ENCODE measurements at regions not wholly inside any gene's neighbourhood (a gene's known extent, or its start where the extent isn't known, plus 50 kb on each side); places are given as distances from the start of the nearest gene placed in this dataset.

GRCh38 chr2:239752951-239753350 is 272.2 kb downstream of the NDUFA10 start:
- Mint-ChIP-seq H3K27ac (no peak overlapping the region), H3K4me1 (peaks cover 6% of the 10 kb centered on the region), H3K4me3 (no peak overlapping the region), H3K36me3 (ENCODE audit: low read depth) (no peaks in the 10 kb centered on the region), H3K9me3 (no peaks in the 10 kb centered on the region), H3K27me3 (ENCODE audit: insufficient read depth, low read depth, poor library complexity) (peaks cover 5% of the 10 kb centered on the region)
- Histone ChIP-seq H3K4me2 (no peak overlapping the region), H2AFZ (no peak overlapping the region), H3K4me3 (no peak overlapping the region), H3F3A (replicated peaks; ENCODE audit: low read depth) (no peaks in the 10 kb centered on the region), H4K20me1 (replicated peaks; ENCODE audit: insufficient read depth) (no peaks in the 10 kb centered on the region), H3K79me2 (replicated peaks; ENCODE audit: insufficient read depth) (no peaks in the 10 kb centered on the region), H3K27ac (ENCODE audit: low read depth) (no peak overlapping the region), H3K9me2 (ENCODE audit: insufficient read depth) (peaks cover 6% of the 10 kb centered on the region), H3K36me3 (ENCODE audit: insufficient read depth) (no peaks in the 10 kb centered on the region), H3K4me1 (ENCODE audit: insufficient read depth) (no peaks in the 10 kb centered on the region), H3K27me3 (ENCODE audit: insufficient read depth) (no peaks in the 10 kb centered on the region)
- no peak for DNase-seq (ENCODE audit: low spot score)
- no peak for ATAC-seq
- TF ChIP-seq ZNF462 (CRISPR knock-in tag; IDR thresholded peaks at IDR 0.05) = no peak
- TF ChIP-seq POLR2AphosphoS5 (IDR thresholded peaks at IDR 0.05; ENCODE audit: low read depth) = no peak
- TF ChIP-seq CTCF (conservative IDR thresholded peaks at IDR 0.05; ENCODE audit: low read depth in 2 of 2) = no peak
- no peak for TF ChIP-seq EZH2phosphoT487 (IDR thresholded peaks at IDR 0.05; ENCODE audit: unreplicated experiment)
